Adrenal gland (tissue), 5 donors: ENCODE measurements at regions not wholly inside any gene's neighbourhood (a gene's known extent, or its start where the extent isn't known, plus 50 kb on each side); places are given as distances from the start of the nearest gene placed in this dataset.

Experiments used
- POLR2A ChIP-seq, 2 donors: fragments of 450-650 bp; IDR thresholded peaks; one replicate each; pipeline ENCODE4 v1.6.1; 2017; ENCODE audit warnings: antibody characterized with exemption in 2 of 2, mild to moderate bottlenecking in 2 of 2, moderate library complexity in 1 of 2
- TF ChIP-seq, protein P1 (sequence below), 6 experiments: fragments of 450-650 bp in 4 of 6; fragments of 200-600 bp in 2 of 6; sonication (generic) in 1 of 6; IDR thresholded peaks; 1 replicate in 5 of 6; 2 replicates in 1 of 6; pipeline versions ENCODE4 v1.5.1 to v1.8.0; 2016 to 2021; ENCODE audit warnings: antibody characterized with exemption in 6 of 6, mild to moderate bottlenecking in 2 of 6, moderate library complexity in 1 of 6
- donor health status: DM: no; HTN: no; CAD: no.

DNA sequence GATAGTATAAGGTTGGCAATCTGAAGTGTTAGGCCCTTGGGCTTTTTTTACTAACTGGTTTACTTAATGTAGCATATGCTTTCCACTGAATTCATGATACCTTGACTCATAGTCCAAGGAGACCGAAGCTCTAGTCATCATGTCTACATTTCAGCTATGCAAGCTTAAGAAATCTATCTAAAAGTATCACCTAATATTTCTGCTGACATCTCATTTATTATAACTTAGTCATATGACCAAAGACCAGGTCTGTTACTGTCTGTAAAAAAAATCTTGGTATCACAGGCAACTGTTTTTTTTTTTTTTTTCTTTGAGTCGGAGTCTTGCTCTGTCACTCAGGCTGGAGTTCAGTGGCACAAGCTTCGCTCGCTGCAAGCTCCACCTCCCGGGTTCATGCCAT is 814.0 kb upstream of the NDST4 start:
- TF ChIP-seq POLR2A (IDR thresholded peaks at IDR 0.05) = no peak
- TF ChIP-seq, protein P1, sequence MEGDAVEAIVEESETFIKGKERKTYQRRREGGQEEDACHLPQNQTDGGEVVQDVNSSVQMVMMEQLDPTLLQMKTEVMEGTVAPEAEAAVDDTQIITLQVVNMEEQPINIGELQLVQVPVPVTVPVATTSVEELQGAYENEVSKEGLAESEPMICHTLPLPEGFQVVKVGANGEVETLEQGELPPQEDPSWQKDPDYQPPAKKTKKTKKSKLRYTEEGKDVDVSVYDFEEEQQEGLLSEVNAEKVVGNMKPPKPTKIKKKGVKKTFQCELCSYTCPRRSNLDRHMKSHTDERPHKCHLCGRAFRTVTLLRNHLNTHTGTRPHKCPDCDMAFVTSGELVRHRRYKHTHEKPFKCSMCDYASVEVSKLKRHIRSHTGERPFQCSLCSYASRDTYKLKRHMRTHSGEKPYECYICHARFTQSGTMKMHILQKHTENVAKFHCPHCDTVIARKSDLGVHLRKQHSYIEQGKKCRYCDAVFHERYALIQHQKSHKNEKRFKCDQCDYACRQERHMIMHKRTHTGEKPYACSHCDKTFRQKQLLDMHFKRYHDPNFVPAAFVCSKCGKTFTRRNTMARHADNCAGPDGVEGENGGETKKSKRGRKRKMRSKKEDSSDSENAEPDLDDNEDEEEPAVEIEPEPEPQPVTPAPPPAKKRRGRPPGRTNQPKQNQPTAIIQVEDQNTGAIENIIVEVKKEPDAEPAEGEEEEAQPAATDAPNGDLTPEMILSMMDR (IDR thresholded peaks at IDR 0.05) = no peak
